H7 (cell line): ENCODE measurements at regions not wholly inside any gene's neighbourhood (a gene's known extent, or its start where the extent isn't known, plus 50 kb on each side); places are given as distances from the start of the nearest gene placed in this dataset.

Source experiments
- DNase-seq: peaks from one replicate; pipeline ENCODE4 v3.0.0; 2012
- H3K27me3 ChIP-seq: 2 replicates; pipeline ENCODE4 v1.6.0; 2011; ENCODE audit warnings: mild to moderate bottlenecking, low read length; ENCODE audit not compliant: control insufficient read depth, insufficient read depth
- H3K36me3 ChIP-seq: replicated peaks from 2 replicates; pipeline ENCODE4 v1.5.1; 2011; ENCODE audit warnings: low read length; ENCODE audit not compliant: control insufficient read depth, insufficient read depth
- H3K4me3 ChIP-seq: 2 replicates; pipeline ENCODE4 v1.5.1; 2011; ENCODE audit warnings: low read depth, mild to moderate bottlenecking, control low read depth, low read length, moderate library complexity; ENCODE audit not compliant: insufficient read depth

DNA sequence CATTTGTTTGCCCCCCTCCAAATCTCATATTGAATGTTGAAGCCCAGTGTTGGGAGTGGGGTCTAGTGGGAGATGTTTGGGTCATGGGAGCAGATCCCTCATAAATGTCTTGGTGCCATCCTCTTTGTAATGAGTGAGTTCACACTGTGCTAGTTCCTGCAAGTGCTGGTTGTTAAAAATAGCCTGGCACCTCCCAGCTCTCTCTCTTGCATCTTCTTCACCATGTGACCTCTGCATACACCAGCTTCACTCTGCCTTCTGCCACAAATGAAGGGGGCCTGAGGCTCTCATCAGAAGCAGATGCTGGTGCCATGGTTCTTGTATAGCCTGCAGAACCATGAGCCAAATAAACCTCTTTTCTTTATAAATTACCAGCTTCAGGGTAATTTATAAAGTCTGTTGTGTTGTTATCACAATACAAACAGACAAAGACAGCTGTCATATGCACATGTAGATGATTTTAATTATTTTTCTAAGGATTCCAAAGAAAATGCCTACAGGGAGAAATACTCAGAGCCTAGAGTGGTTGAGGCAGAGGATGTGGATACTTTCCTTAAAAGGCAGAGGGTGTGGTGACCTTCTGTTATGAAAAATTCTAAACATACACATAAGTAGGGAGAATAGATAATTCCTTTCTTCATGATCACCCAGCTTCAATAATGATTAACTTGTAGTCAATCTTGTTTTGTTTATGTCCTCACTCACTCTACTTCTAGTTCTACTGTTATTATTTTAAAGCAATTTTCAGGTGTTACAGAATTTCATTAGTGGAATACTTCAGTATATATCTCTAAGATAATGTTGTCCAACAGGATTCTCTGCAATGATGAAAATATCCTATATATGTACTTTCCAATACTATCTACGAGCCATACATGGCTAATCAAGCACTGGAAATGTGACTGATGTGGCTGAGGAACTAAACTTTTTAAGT, 75.1 kb upstream of the RANBP6 start:
- DNase-seq: no peak
- Histone ChIP-seq H3K4me3 (no peak overlapping the region), H3K27me3 (no peaks in the 10 kb centered on the region)

DNA sequence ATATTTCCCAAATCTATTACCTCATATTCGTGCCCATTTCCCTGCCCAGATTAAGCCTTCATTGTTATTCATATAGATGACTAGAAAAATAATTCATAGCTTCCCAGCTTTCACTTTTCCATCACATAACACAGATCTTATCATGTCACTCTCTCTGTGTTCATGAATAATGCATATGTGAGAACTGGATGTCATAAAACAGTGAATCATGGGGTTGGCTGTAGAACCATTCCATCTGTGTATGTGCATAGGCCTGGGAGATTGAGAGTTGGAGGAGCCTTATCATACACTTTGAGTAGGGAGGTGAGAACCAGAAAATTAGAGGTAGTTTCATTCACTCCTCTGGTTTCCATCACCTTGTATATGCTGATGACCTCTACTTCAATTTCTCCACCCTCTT, 73.9 kb upstream of the RANBP6 start:
- Histone ChIP-seq H3K4me3 (no peak overlapping the region), H3K27me3 (no peaks in the 10 kb centered on the region), H3K36me3 (no peaks in the 10 kb centered on the region)
- no peak for DNase-seq

More for the DNA sequence above, 75.1 kb upstream of the RANBP6 start:
- no peaks in the 10 kb centered on the region for H3K36me3 ChIP-seq

DNA sequence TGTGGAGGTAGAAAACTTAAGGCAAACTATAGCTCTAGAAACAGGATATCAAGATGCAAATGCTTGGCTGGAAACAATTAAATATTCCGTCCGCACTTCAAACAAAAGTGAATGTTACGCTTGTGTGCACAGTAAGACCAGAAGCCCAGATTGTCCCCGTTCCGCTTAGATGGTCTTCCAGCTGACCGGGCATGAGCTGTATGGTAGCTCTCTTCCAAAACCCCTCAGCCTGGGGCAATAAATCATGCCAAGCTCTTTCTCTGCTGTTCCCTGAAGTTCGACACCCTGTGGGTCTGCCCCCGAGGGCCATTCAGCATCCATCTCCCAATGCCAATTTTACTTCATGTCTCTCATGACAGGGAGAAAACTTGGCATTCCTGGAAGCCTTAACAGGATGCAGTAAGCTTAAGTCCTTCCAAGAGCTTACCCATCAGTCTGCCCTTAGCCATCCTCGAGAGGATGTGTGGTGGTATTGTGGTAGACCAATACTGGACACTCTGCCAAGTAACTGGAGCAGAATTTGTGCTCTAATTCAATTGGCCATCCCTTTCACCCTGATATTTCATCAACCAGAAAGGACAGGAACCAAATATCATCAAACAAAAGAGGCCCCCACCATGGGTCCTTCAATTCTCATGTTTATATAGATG, 70.7 kb upstream of the RANBP6 start:
- Histone ChIP-seq H3K27me3 (no peaks in the 10 kb centered on the region), H3K4me3 (no peak overlapping the region), H3K36me3 (no peaks in the 10 kb centered on the region)
- DNase-seq: no peak

DNA sequence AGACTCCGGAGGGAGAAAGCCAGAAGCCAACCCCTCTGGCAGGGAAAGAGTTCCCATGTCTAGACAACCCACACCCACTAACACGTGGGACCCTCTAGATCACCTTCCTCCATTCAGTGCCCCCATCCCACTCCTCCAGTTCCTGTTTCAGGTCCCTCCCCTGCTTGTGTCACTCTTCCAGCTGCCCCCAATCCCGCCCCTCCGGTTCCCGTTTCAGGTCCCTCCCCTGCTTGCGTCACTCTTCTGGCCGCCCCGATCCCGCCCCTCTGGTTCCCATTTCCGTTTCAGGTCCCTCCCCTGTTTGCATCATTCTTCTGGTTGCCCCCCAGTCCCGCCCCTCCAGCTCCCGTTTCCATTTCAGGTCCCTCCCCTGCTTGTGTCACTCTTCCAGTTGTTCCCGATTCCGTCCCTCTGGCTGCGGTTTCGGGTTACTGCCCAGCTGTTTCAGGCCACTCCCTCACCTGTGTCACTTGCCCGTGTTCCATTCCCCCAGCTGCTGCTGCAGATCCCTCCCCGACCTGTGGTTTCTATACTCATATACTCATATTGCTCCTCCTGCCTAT, 64.8 kb upstream of the RANBP6 start:
- Histone ChIP-seq H3K27me3 (no peaks in the 10 kb centered on the region), H3K36me3 (no peaks in the 10 kb centered on the region), H3K4me3 (peak overlapping the region; percentile 34)
- DNase-seq: peak; percentile 79

DNA sequence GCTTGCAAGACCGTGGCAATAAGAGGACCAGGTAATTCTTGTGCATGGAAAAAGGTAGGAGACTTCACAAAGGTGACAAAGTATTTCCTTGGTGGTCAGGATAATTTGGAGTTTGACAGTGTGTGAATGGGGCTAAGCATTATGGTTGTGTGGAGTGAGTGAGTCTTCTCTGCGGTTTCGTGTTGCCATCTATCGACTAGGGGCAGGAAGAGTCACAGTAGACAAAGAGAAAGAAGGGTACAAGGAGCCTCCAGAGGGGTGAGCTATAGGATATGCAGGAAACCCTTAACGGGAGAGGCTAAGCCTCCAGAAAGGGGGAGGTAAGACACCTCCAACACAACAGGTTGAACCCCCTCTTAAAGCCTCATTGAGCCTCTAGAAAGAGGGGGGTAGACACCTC, 64.0 kb upstream of the RANBP6 start:
- Histone ChIP-seq H3K36me3 (no peaks in the 10 kb centered on the region), H3K4me3 (peak overlapping the region; percentile 34; the same call in 1 of the 2 replicates), H3K27me3 (no peaks in the 10 kb centered on the region)
- no peak for DNase-seq

DNA sequence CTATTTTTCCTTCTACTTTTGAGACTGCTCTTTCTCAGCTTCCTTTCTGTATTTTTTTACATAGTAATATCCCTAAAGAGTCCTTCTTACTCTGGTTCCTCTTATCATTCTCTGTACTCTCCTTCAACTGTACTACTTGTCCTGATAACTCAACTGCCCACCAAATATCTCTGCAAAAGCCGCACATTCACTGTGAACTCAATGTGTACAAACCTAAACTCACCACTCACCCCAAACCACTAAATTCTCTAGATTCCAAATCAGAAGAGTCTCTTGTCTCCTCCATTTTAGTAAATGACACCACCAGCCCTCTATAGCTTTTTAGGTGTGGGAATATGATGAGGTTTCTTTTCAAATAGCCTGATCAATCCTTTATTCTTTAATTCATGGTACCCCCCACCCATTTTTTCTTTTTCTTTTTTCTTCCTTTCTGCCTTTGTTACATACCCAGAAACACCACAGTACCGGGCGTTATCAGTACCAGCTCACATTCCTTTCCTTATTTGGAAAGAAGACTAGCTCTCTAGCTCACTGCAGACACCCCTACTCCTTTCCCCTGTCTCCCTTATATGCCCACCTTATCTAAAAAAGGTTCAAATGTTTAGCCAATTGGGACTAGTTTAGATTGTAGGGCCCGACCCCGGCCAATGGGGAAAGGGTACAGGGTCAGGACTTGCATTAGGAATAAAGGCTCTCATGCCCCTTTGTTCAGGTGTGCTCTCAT, 63.1 kb upstream of the RANBP6 start:
- Histone ChIP-seq H3K4me3 (no peak overlapping the region), H3K36me3 (no peaks in the 10 kb centered on the region), H3K27me3 (no peaks in the 10 kb centered on the region)
- no peak for DNase-seq

DNA sequence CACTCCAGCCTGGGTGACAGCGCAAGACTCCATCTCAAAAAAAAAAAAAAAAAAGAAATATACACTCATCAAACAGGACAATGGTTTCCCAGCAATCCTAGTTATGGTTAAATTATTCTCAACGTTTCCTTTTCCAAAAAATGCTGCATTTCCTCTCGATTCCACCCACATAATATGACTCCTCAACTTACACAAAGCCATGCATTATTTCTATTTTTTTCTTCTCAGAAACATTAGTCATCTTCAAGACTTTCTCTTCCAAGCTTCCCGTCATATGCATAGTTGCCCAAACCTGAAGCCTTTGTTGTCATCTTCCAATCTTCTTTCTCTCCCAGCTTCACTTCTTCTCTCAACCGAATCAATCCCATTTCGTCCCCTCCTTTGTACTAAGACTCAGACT, 61.4 kb upstream of the RANBP6 start:
- H3K4me3 ChIP-seq: no peak overlapping the region
- H3K27me3 ChIP-seq: no peaks in the 10 kb centered on the region
- no peaks in the 10 kb centered on the region for H3K36me3 ChIP-seq
- DNase-seq: no peak

DNA sequence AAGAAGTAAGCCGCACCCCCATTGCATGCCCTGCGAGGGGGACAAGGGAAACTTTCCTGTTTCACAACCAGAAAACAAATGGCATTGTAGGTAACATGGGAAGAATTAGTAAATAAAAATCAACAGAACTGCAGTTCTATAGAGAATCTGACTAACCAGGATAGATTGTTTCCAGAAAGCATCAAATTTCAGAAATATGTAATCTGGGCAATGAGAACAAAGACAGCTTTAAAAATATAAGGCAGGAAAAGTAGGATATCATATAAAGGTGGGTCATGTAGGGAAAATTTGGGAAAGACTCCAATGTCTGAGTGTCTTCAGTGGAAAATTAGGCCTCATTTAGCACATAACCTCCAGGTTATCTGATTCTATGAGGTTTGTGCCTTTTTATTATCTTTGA, 58.3 kb upstream of the RANBP6 start:
- DNase-seq: no peak
- Histone ChIP-seq H3K36me3 (no peaks in the 10 kb centered on the region), H3K4me3 (no peak overlapping the region), H3K27me3 (no peaks in the 10 kb centered on the region)

DNA sequence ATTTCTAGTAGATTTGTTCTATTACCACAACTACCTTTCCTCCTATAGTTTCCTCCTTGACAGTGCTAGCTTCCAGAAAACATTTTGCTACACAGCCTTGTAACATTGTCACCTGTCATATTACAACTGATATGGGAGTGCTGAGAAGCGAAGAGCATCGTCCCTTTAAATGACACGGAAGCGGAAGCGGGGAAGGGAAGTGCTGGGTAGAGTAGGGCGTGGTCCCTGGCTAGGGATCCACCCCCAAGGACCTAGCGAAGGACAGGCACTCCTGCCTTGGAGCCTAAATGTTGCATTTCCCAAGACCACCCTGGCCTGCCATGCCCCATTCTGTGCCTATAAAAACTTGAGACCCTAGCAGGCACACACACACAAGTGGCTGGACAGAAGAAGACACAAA, 57.4 kb upstream of the RANBP6 start:
- no peak for DNase-seq
- no peak overlapping the region for H3K4me3 ChIP-seq
- H3K27me3 ChIP-seq: no peaks in the 10 kb centered on the region
- H3K36me3 ChIP-seq: no peaks in the 10 kb centered on the region

DNA sequence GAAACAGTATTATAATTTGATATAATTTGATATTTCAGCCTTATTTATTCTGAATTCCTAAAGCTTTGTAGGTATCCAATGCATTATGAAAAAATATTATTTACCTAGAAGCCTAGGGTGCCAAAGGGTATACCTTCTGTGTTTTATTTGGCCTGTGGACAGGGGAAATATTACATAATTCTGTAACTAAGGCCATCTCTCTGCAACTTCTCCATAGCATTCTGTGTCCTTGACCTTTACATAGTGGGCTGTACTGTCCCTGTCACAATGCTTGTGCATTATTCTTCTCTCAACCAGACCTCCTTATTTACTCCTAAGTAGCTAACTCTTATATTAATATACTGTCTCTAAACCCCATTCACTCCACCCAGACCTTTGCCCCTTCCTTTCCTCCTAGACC, 57.0 kb upstream of the RANBP6 start:
- H3K27me3 ChIP-seq: no peaks in the 10 kb centered on the region
- H3K4me3 ChIP-seq: no peak overlapping the region
- H3K36me3 ChIP-seq: no peaks in the 10 kb centered on the region
- no peak for DNase-seq

DNA sequence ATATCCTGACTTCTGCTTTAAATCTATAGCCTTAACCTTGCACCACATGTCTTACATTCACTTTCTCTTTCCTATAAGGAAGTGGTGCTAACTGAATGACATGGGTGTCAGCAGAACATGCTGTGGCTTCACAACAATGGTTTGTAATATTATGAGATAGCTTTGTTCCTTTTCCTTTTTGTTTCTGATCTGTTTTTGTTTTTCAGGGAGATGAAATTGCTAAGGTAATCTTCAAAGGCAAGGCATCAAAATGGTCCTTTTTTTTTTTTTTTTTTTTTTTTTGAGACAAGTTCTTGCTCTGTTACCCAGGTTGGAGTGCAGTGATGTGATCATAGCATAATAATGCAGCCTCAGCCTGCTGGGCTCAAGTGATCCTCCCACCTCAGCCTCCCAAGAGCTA, 53.6 kb upstream of the RANBP6 start:
- Histone ChIP-seq H3K27me3 (no peaks in the 10 kb centered on the region), H3K4me3 (no peak overlapping the region), H3K36me3 (no peaks in the 10 kb centered on the region)
- no peak for DNase-seq

DNA sequence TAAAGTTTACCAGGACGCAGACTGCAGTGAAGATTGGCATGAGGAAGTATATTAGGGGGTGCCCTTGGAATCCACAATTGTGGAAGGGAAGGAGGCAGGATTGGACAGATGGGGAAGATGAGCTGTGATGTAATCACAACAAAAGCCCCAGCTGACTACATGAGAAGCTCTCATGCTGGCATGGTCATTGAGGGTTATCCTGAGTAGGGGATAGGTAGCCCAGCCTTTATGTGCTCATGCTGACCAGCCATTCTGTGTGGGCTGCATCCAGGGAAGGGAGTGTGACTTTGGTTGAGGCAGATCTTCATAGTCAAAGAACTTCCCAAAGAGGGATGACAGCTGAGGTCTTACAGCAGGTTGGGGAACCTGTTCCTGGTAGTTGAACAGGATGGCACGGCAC, 52.0 kb upstream of the RANBP6 start:
- H3K27me3 ChIP-seq: no peaks in the 10 kb centered on the region
- H3K36me3 ChIP-seq: no peaks in the 10 kb centered on the region
- H3K4me3 ChIP-seq: no peak overlapping the region
- DNase-seq: no peak
